ENCODE measurements at regions not wholly inside any gene's neighbourhood (a gene's known extent, or its start where the extent isn't known, plus 50 kb on each side); places are given as distances from the start of the nearest gene placed in this dataset.

GRCh38 chr5:57836921-57837320, 354.3 kb upstream of the ACTBL2 start:
- TF ChIP-seq CTCF (IDR thresholded peaks at IDR 0.05) (no peak), EZH2 (IDR thresholded peaks at IDR 0.05; ENCODE audit: borderline replicate concordance, insufficient read depth, low read depth, low read length, poor library complexity, severe bottlenecking) (no peak)
